Left lung (tissue), 4 donors: ENCODE measurements at regions not wholly inside any gene's neighbourhood (a gene's known extent, or its start where the extent isn't known, plus 50 kb on each side); places are given as distances from the start of the nearest gene placed in this dataset.
"Not testable (repeated sequence)": the region's sequence is repeated elsewhere in the genome, so short reads cannot be mapped to it uniquely, and the experiment has no call there.

Experiments used
- ATAC-seq: fragments of 200-7000 bp; cut with Tn5 transposase; one replicate; pipeline ENCODE4 v1.9.1; 2020; ENCODE audit warnings: moderate library complexity
- DNase-seq, 4 donors: peaks; one replicate each; pipeline ENCODE4 v3.0.0-alpha.2; 2013 to 2020
- H3K27ac ChIP-seq, 2 donors: fragments of 200-600 bp; sonication (generic) in 1 of 2; one replicate each; pipeline versions ENCODE4 v1.5.0 to v1.8.0; 2020 to 2021
- H3K27me3 ChIP-seq, 2 donors: fragments of 200-600 bp; sonication (generic) in 1 of 2; one replicate each; pipeline versions ENCODE4 v1.5.0 to v1.8.0; 2020 to 2021
- H3K36me3 ChIP-seq, 2 donors: fragments of 200-600 bp; sonication (generic) in 1 of 2; one replicate each; pipeline versions ENCODE4 v1.5.0 to v1.8.0; 2020 to 2021
- H3K4me1 ChIP-seq, 2 donors: fragments of 200-600 bp; one replicate each; pipeline ENCODE4 v1.8.0; 2021
- H3K4me3 ChIP-seq, 2 donors: fragments of 200-600 bp; sonication (generic) in 1 of 2; one replicate each; pipeline versions ENCODE4 v1.5.0 to v1.8.0; 2020 to 2021; ENCODE audit warnings: mild to moderate bottlenecking in 1 of 2
- H3K9me3 ChIP-seq, 2 donors: fragments of 200-600 bp; sonication (generic) in 1 of 2; one replicate each; pipeline versions ENCODE4 v1.5.0 to v1.8.0; 2020 to 2021
- CTCF ChIP-seq, 2 donors: fragments of 200-600 bp; sonication (generic) in 1 of 2; IDR thresholded peaks; one replicate each; pipeline versions ENCODE4 v1.5.0 to v1.8.0; 2021; ENCODE audit warnings: antibody characterized with exemption in 2 of 2
- intact Hi-C, 2 donors: fragments of 100-400 bp; cut with DNase I; formaldehyde crosslinking; loops; one replicate each; pipeline versions ENCODE4 v1.11.2 to v1.14.2; 2022
- donor health status: DM: no; HTN: yes; CAD: no.
- donor health status: DM: no; HTN: no; CAD: no.

GRCh38 chr9:24009322-24009721, 183.3 kb upstream of the ELAVL2 start:
- DNase-seq (no peak), ATAC-seq (no peak)
- Histone ChIP-seq H3K4me3 (no peak overlapping the region), H3K27ac (no peak overlapping the region), H3K36me3 (no peaks in the 10 kb centered on the region), H3K4me1 (no peaks in the 10 kb centered on the region), H3K9me3 (no peaks in the 10 kb centered on the region), H3K27me3 (no peaks in the 10 kb centered on the region)
- no peak for TF ChIP-seq CTCF (IDR thresholded peaks at IDR 0.05)
- intact Hi-C loops: no loop called here

- Histone ChIP-seq H3K4me3 (no peak overlapping the region), H3K27ac (no peak overlapping the region), H3K9me3 (no peaks in the 10 kb centered on the region), H3K36me3 (no peaks in the 10 kb centered on the region), H3K4me1 (no peaks in the 10 kb centered on the region), H3K27me3 (no peaks in the 10 kb centered on the region)
- DNase-seq (no peak), ATAC-seq (no peak)
- TF ChIP-seq CTCF (IDR thresholded peaks at IDR 0.05): no peak
- intact Hi-C loops: no loop called here
Observed at GRCh38 chr9:24007185-24007584, 181.1 kb upstream of the ELAVL2 start.

- intact Hi-C loops: not testable (repeated sequence)
Observed at GRCh38 chr9:23991874-23992273, 165.8 kb upstream of the ELAVL2 start.

GRCh38 chr9:23979491-23979890, 153.5 kb upstream of the ELAVL2 start:
- intact Hi-C loops: no loop called here
- Histone ChIP-seq H3K27me3 (no peaks in the 10 kb centered on the region), H3K9me3 (no peaks in the 10 kb centered on the region), H3K36me3 (no peaks in the 10 kb centered on the region), H3K27ac (no peak overlapping the region), H3K4me3 (no peak overlapping the region), H3K4me1 (no peaks in the 10 kb centered on the region)
- ATAC-seq (no peak), DNase-seq (no peak)
- TF ChIP-seq CTCF (IDR thresholded peaks at IDR 0.05): no peak

More at GRCh38 chr9:23991874-23992273, 165.8 kb upstream of the ELAVL2 start:
- not testable (repeated sequence) for DNase-seq, H3K27me3 ChIP-seq, H3K4me3 ChIP-seq, H3K4me1 ChIP-seq, ATAC-seq, H3K27ac ChIP-seq, H3K36me3 ChIP-seq
- peaks cover 0 to 28% of the 10 kb centered on the region in 2 donors for H3K9me3 ChIP-seq

- H3K9me3 ChIP-seq: peaks cover 0 to 49% of the 10 kb centered on the region in 2 donors
- intact Hi-C loops: no loop called here
- no peaks in the 10 kb centered on the region for H3K4me1 ChIP-seq
- TF ChIP-seq CTCF (IDR thresholded peaks at IDR 0.05): no peak
- H3K36me3 ChIP-seq: no peaks in the 10 kb centered on the region
- no peak overlapping the region for H3K27ac ChIP-seq
- ATAC-seq: no peak
- no peak for DNase-seq
- H3K4me3 ChIP-seq: no peak overlapping the region
- H3K27me3 ChIP-seq: no peaks in the 10 kb centered on the region
Observed at GRCh38 chr9:23962101-23962500, 136.1 kb upstream of the ELAVL2 start.

- no peak for TF ChIP-seq CTCF (IDR thresholded peaks at IDR 0.05)
- no peak overlapping the region for H3K4me3 ChIP-seq
- no peaks in the 10 kb centered on the region for H3K36me3 ChIP-seq
- H3K9me3 ChIP-seq: peaks cover 0 to 55% of the 10 kb centered on the region in 2 donors
- intact Hi-C loops: no loop called here
- ATAC-seq: no peak
- no peaks in the 10 kb centered on the region for H3K27me3 ChIP-seq
- H3K4me1 ChIP-seq: no peaks in the 10 kb centered on the region
- DNase-seq: no peak
- H3K27ac ChIP-seq: no peak overlapping the region
Observed at GRCh38 chr9:23945897-23946296, 119.9 kb upstream of the ELAVL2 start.
